Muscle layer of colon (tissue), 2 donors: ENCODE measurements at regions not wholly inside any gene's neighbourhood (a gene's known extent, or its start where the extent isn't known, plus 50 kb on each side); places are given as distances from the start of the nearest gene placed in this dataset.
"Not testable (repeated sequence)": the region's sequence is repeated elsewhere in the genome, so short reads cannot be mapped to it uniquely, and the experiment has no call there.

Source experiments
- H3K27ac ChIP-seq: one replicate; pipeline ENCODE4 v1.7.0; 2013; ENCODE audit warnings: low read depth, mild to moderate bottlenecking, low read length, moderate library complexity
- H3K27me3 ChIP-seq, 2 donors: one replicate each; pipeline ENCODE4 v1.7.0; 2013; ENCODE audit warnings: low read length in 2 of 2, mild to moderate bottlenecking in 2 of 2; ENCODE audit not compliant: insufficient read depth in 2 of 2, control insufficient read depth in 1 of 2
- H3K36me3 ChIP-seq: one replicate; pipeline ENCODE4 v1.7.0; 2013; ENCODE audit warnings: mild to moderate bottlenecking, low read length; ENCODE audit not compliant: insufficient read depth
- H3K4me1 ChIP-seq: one replicate; pipeline ENCODE4 v1.7.0; 2013; ENCODE audit warnings: mild to moderate bottlenecking, low read length; ENCODE audit not compliant: insufficient read depth
- H3K4me3 ChIP-seq, 2 donors: one replicate each; pipeline ENCODE4 v1.7.0; 2013; ENCODE audit warnings: low read length in 2 of 2, low read depth in 1 of 2, mild to moderate bottlenecking in 1 of 2, moderate library complexity in 1 of 2
- H3K9ac ChIP-seq: one replicate; pipeline ENCODE4 v1.7.0; 2013; ENCODE audit warnings: low read length
- H3K9me3 ChIP-seq: one replicate; pipeline ENCODE4 v1.7.0; 2013; ENCODE audit warnings: mild to moderate bottlenecking, low read length
- donor health status: abdominal sarcoma.
- donor health status: Adenocarcinoma of cecum.

GRCh38 chr10:22792161-22792560 lies 77.8 kb upstream of the PIP4K2A start:
- Histone ChIP-seq H3K4me1 (no peaks in the 10 kb centered on the region), H3K36me3 (no peaks in the 10 kb centered on the region), H3K9me3 (no peaks in the 10 kb centered on the region), H3K27me3 (no peaks in the 10 kb centered on the region), H3K9ac (no peak overlapping the region), H3K27ac (no peak overlapping the region), H3K4me3 (no peak overlapping the region)

GRCh38 chr10:22791665-22792064 lies 77.3 kb upstream of the PIP4K2A start:
- no peak overlapping the region for H3K4me3 ChIP-seq
- no peak overlapping the region for H3K9ac ChIP-seq
- no peak overlapping the region for H3K27ac ChIP-seq
- no peaks in the 10 kb centered on the region for H3K4me1 ChIP-seq
- H3K36me3 ChIP-seq, result no peaks in the 10 kb centered on the region
- no peaks in the 10 kb centered on the region for H3K9me3 ChIP-seq
- H3K27me3 ChIP-seq, result no peaks in the 10 kb centered on the region

GRCh38 chr10:22784668-22785067 lies 70.3 kb upstream of the PIP4K2A start:
- no peaks in the 10 kb centered on the region for H3K36me3 ChIP-seq
- H3K4me1 ChIP-seq, result no peaks in the 10 kb centered on the region
- H3K4me3 ChIP-seq, result no peak overlapping the region
- H3K27ac ChIP-seq, result no peak overlapping the region
- H3K9me3 ChIP-seq, result no peaks in the 10 kb centered on the region
- no peak overlapping the region for H3K9ac ChIP-seq
- no peaks in the 10 kb centered on the region for H3K27me3 ChIP-seq

- Histone ChIP-seq H3K9me3 (no peaks in the 10 kb centered on the region), H3K36me3 (no peaks in the 10 kb centered on the region), H3K4me3 (no peak overlapping the region), H3K9ac (no peak overlapping the region), H3K27me3 (no peaks in the 10 kb centered on the region), H3K4me1 (no peaks in the 10 kb centered on the region), H3K27ac (no peak overlapping the region)
Measured at GRCh38 chr10:22783807-22784206, 69.4 kb upstream of the PIP4K2A start.

GRCh38 chr10:22780474-22780885 lies 66.1 kb upstream of the PIP4K2A start:
- no peaks in the 10 kb centered on the region for H3K9me3 ChIP-seq
- no peaks in the 10 kb centered on the region for H3K4me1 ChIP-seq
- H3K36me3 ChIP-seq, result no peaks in the 10 kb centered on the region
- H3K4me3 ChIP-seq, result no peak overlapping the region
- H3K9ac ChIP-seq, result no peak overlapping the region
- no peaks in the 10 kb centered on the region for H3K27me3 ChIP-seq
- no peak overlapping the region for H3K27ac ChIP-seq

- Histone ChIP-seq H3K9me3 (no peaks in the 10 kb centered on the region), H3K4me3 (no peak overlapping the region), H3K27ac (no peak overlapping the region), H3K36me3 (no peaks in the 10 kb centered on the region), H3K27me3 (no peaks in the 10 kb centered on the region), H3K4me1 (no peaks in the 10 kb centered on the region), H3K9ac (no peak overlapping the region)
Measured at GRCh38 chr10:22779331-22780019, 65.1 kb upstream of the PIP4K2A start.

GRCh38 chr10:22774102-22774501 lies 59.7 kb upstream of the PIP4K2A start:
- Histone ChIP-seq H3K27ac (no peak overlapping the region), H3K36me3 (no peaks in the 10 kb centered on the region), H3K4me3 (no peak overlapping the region)

GRCh38 chr10:22771631-22772030 lies 57.3 kb upstream of the PIP4K2A start:
- H3K4me3 ChIP-seq, H3K36me3 ChIP-seq, H3K9ac ChIP-seq, H3K27ac ChIP-seq, H3K27me3 ChIP-seq, H3K9me3 ChIP-seq: not testable (repeated sequence)
- peaks cover 34% of the 10 kb centered on the region for H3K4me1 ChIP-seq

More at GRCh38 chr10:22774102-22774501, 59.7 kb upstream of the PIP4K2A start:
- no peaks in the 10 kb centered on the region for H3K27me3 ChIP-seq
- H3K4me1 ChIP-seq, result peaks cover 13% of the 10 kb centered on the region
- H3K9ac ChIP-seq, result no peak overlapping the region
- no peaks in the 10 kb centered on the region for H3K9me3 ChIP-seq

- Histone ChIP-seq H3K4me3 (no peak overlapping the region), H3K9ac (no peak overlapping the region), H3K27me3 (no peaks in the 10 kb centered on the region), H3K27ac (no peak overlapping the region), H3K4me1 (peaks cover 36% of the 10 kb centered on the region), H3K9me3 (no peaks in the 10 kb centered on the region), H3K36me3 (no peaks in the 10 kb centered on the region)
Measured at GRCh38 chr10:22770270-22770669, 55.9 kb upstream of the PIP4K2A start.

- Histone ChIP-seq H3K9ac (no peak overlapping the region), H3K4me1 (peaks cover 36% of the 10 kb centered on the region), H3K27ac (no peak overlapping the region), H3K27me3 (no peaks in the 10 kb centered on the region), H3K36me3 (no peaks in the 10 kb centered on the region), H3K9me3 (no peaks in the 10 kb centered on the region), H3K4me3 (no peak overlapping the region)
Measured at GRCh38 chr10:22767859-22768258, 53.5 kb upstream of the PIP4K2A start.

GRCh38 chr10:22766693-22767092 lies 52.3 kb upstream of the PIP4K2A start:
- Histone ChIP-seq H3K9ac (no peak overlapping the region), H3K27ac (no peak overlapping the region), H3K36me3 (no peaks in the 10 kb centered on the region), H3K9me3 (no peaks in the 10 kb centered on the region), H3K4me3 (no peak overlapping the region), H3K27me3 (no peaks in the 10 kb centered on the region), H3K4me1 (peaks cover 36% of the 10 kb centered on the region)
